HCT116 (cell line): ENCODE measurements at regions not wholly inside any gene's neighbourhood (a gene's known extent, or its start where the extent isn't known, plus 50 kb on each side); places are given as distances from the start of the nearest gene placed in this dataset.

Experiments
- ATAC-seq: fragments of 200-7000 bp; cut with Tn5 transposase; 2 replicates; pipeline ENCODE4 v1.9.1; 2020; ENCODE audit warnings: mild to moderate bottlenecking, moderate library complexity
- BruUV-seq: library from RNA; stranded (reverse); fragments of 400-500 nt; replicated peaks from 2 replicates; lab custom pipeline; 2021; lab: Mats Ljungman, UMichigan
- CTCF ChIA-PET: fragments of 300-600 bp; sonication (Branson Sonifier 250); formaldehyde crosslinking; loops from one replicate; lab custom pipeline; 2021; ENCODE audit warnings: antibody characterized with exemption; lab: Charles Lee
- POLR2A ChIA-PET: fragments of 300-600, 350-600 bp; sonication (Branson Sonifier 250); formaldehyde crosslinking; loops from one replicate; lab custom pipeline; 2021; ENCODE audit warnings: antibody characterized with exemption; lab: Charles Lee
- RAD21 ChIA-PET, 2 experiments: fragments of 300-600 bp; sonication (Branson Sonifier 250); formaldehyde crosslinking; loops; one replicate each; lab custom pipeline; 2023; ENCODE audit warnings: low total read pairs in 2 of 2; ENCODE audit not compliant: uncharacterized antibody in 2 of 2, unreplicated experiment in 2 of 2, low non-redundant PET in 1 of 2; lab: Charles Lee
- DNase-seq: peaks from one replicate; pipeline ENCODE4 v3.0.0-alpha.2; 2010; ENCODE audit warnings: low read depth, low spot score
- H2AFZ ChIP-seq: fragments of 200-600 bp; shearing (Covaris generic), sonication (generic); 2 replicates; pipeline ENCODE4 v1.6.1; 2017; ENCODE audit warnings: low read depth, mixed run types, mixed read lengths, antibody characterized with exemption, low read length; ENCODE audit not compliant: poor library complexity, severe bottlenecking
- H3K27ac ChIP-seq: 2 replicates; pipeline ENCODE4 v1.5.1; 2012; ENCODE audit warnings: low read depth, low read length
- H3K27me3 ChIP-seq: fragments of 200-600 bp; sonication (generic); 2 replicates; pipeline ENCODE4 v1.6.1; 2016; ENCODE audit warnings: mixed run types, low read length, mixed read lengths; ENCODE audit not compliant: insufficient read depth
- H3K36me3 ChIP-seq, 2 experiments: fragments of 200-500 bp in 1 of 2; fragments of 200-600 bp in 1 of 2; sonication (Bioruptor generic) in 1 of 2; sonication (generic) in 1 of 2; 2 replicates each; pipeline versions ENCODE4 v1.5.1 to v1.6.1; 2014 to 2016; ENCODE audit warnings: low read length in 2 of 2, inconsistent platforms in 1 of 2, mixed read lengths in 1 of 2, mixed run types in 1 of 2; ENCODE audit not compliant: insufficient read depth in 2 of 2, control insufficient read depth in 1 of 2
- H3K4me1 ChIP-seq, 2 experiments: fragments of 200-600 bp in 1 of 2; sonication (generic) in 1 of 2; 2 replicates each; pipeline versions ENCODE4 v1.5.1 to v1.6.1; 2012 to 2017; ENCODE audit warnings: low read length in 2 of 2, inconsistent platforms in 1 of 2, mild to moderate bottlenecking in 1 of 2, mixed read lengths in 1 of 2, mixed run types in 1 of 2, moderate library complexity in 1 of 2; ENCODE audit not compliant: insufficient read depth in 2 of 2, control insufficient read depth in 1 of 2
- H3K4me2 ChIP-seq: fragments of 200-600 bp; sonication (generic); 2 replicates; pipeline ENCODE4 v1.6.1; 2017; ENCODE audit warnings: mixed run types, low read length, mixed read lengths
- H3K4me3 ChIP-seq, 2 experiments: fragments of 200-600 bp in 1 of 2; sonication (generic) in 1 of 2; replicated peaks in 1 of 2; 2 replicates each; pipeline ENCODE4 v1.5.1; 2011 to 2016; ENCODE audit warnings: low read length in 2 of 2, control low read depth in 1 of 2, low read depth in 1 of 2, mild to moderate bottlenecking in 1 of 2, mixed read lengths in 1 of 2, mixed run types in 1 of 2
- H3K79me2 ChIP-seq: fragments of 200-600 bp; sonication (generic); 2 replicates; pipeline ENCODE4 v1.6.1; 2017; ENCODE audit warnings: mild to moderate bottlenecking, mixed run types, low read length, moderate library complexity, mixed read lengths; ENCODE audit not compliant: insufficient read depth
- H3K9ac ChIP-seq: fragments of 200-600 bp; sonication (generic); 2 replicates; pipeline ENCODE4 v1.6.1; 2016; ENCODE audit warnings: low read length, mixed read lengths
- H3K9me2 ChIP-seq: fragments of 200-600 bp; sonication (generic), shearing (Covaris generic); 2 replicates; pipeline ENCODE4 v1.6.1; 2017; ENCODE audit warnings: mixed run types, mild to moderate bottlenecking, moderate library complexity; ENCODE audit not compliant: insufficient read depth
- H3K9me3 ChIP-seq, 2 experiments: fragments of 200-500 bp in 1 of 2; fragments of 200-600 bp in 1 of 2; sonication (Bioruptor generic) in 1 of 2; sonication (generic) in 1 of 2; 2 replicates each; pipeline ENCODE4 v1.6.1; 2014 to 2017; ENCODE audit warnings: low read length in 2 of 2, mixed read lengths in 2 of 2, inconsistent platforms in 1 of 2, low read depth in 1 of 2, mild to moderate bottlenecking in 1 of 2, mixed run types in 1 of 2, moderate library complexity in 1 of 2; ENCODE audit not compliant: control insufficient read depth in 1 of 2, insufficient read depth in 1 of 2
- H4K20me1 ChIP-seq: fragments of 200-600 bp; sonication (generic), shearing (Covaris generic); 2 replicates; pipeline ENCODE4 v1.6.1; 2017; ENCODE audit warnings: mixed run types, mild to moderate bottlenecking, moderate library complexity; ENCODE audit not compliant: insufficient read depth
- CTCF ChIP-seq, 3 experiments: fragments of 200-600 bp in 1 of 3; sonication (generic) in 1 of 3; IDR thresholded peaks in 2 of 3; conservative IDR thresholded peaks in 1 of 3; 2 replicates each; pipeline ENCODE4 v1.5.1; 2012 to 2017; ENCODE audit warnings: low read depth in 2 of 3, low read length in 2 of 3, antibody characterized with exemption in 1 of 3, borderline replicate concordance in 1 of 3, control low read depth in 1 of 3, mild to moderate bottlenecking in 1 of 3, mixed read lengths in 1 of 3, mixed run types in 1 of 3, moderate library complexity in 1 of 3; ENCODE audit not compliant: insufficient read depth in 1 of 3
- EGR1 ChIP-seq: IDR thresholded peaks from 2 replicates; pipeline ENCODE4 v1.6.1; 2012; ENCODE audit warnings: low read depth
- EZH2 ChIP-seq: fragments of 200-600 bp; sonication (generic); IDR thresholded peaks from 2 replicates; pipeline ENCODE4 v1.6.1; 2017; ENCODE audit warnings: antibody characterized with exemption, mixed run types
- FOSL1 ChIP-seq: IDR thresholded peaks from 2 replicates; pipeline ENCODE4 v1.6.1; 2012; ENCODE audit warnings: low read depth
- JUND ChIP-seq: IDR thresholded peaks from 2 replicates; pipeline ENCODE4 v1.6.1; 2012
- POLR2AphosphoS5 ChIP-seq: IDR thresholded peaks from 2 replicates; pipeline ENCODE4 v1.6.1; 2011; ENCODE audit warnings: mild to moderate bottlenecking, low read depth, low read length, moderate library complexity
- RAD21 ChIP-seq: IDR thresholded peaks from 2 replicates; pipeline ENCODE4 v1.6.1; 2012; ENCODE audit warnings: low read depth, mild to moderate bottlenecking
- SIN3A ChIP-seq: IDR thresholded peaks from 2 replicates; pipeline ENCODE4 v1.6.1; 2012; ENCODE audit warnings: low read depth
- SP1 ChIP-seq: IDR thresholded peaks from 2 replicates; pipeline ENCODE4 v1.6.1; 2012; ENCODE audit warnings: low read depth
- SRF ChIP-seq: IDR thresholded peaks from 2 replicates; pipeline ENCODE4 v1.6.1; 2012; ENCODE audit warnings: low read depth
- TCF7L2 ChIP-seq: IDR thresholded peaks from 2 replicates; pipeline ENCODE4 v1.7.0; 2011; ENCODE audit warnings: borderline replicate concordance, inconsistent platforms; ENCODE audit not compliant: insufficient read depth, insufficient read length; ENCODE audit errors: extremely low read depth
- YY1 ChIP-seq: IDR thresholded peaks from 2 replicates; pipeline ENCODE4 v1.6.1; 2011; ENCODE audit warnings: low read length, low read depth, moderate library complexity, mild to moderate bottlenecking; ENCODE audit not compliant: insufficient replicate concordance; ENCODE audit errors: extremely low read depth
- ZFX ChIP-seq: fragments of 450-650 bp; IDR thresholded peaks from 2 replicates; pipeline ENCODE4 v1.6.1; 2017
- intact Hi-C: fragments of 100-400 bp; cut with micrococcal nuclease; formaldehyde crosslinking; loops from 2 replicates; pipeline ENCODE4 v1.10.0; 2022
- TF ChIP-seq, protein P1 (sequence below): IDR thresholded peaks from 2 replicates; pipeline ENCODE4 v1.6.1; 2011; ENCODE audit warnings: mild to moderate bottlenecking, low read length, moderate library complexity; ENCODE audit not compliant: insufficient replicate concordance; ENCODE audit errors: extremely low read depth
- TF ChIP-seq, protein P2 (sequence below): IDR thresholded peaks from 2 replicates; pipeline ENCODE4 v1.6.1; 2012
- TF ChIP-seq, protein P3 (sequence below): IDR thresholded peaks from 2 replicates; pipeline ENCODE4 v1.6.1; 2012

DNA sequence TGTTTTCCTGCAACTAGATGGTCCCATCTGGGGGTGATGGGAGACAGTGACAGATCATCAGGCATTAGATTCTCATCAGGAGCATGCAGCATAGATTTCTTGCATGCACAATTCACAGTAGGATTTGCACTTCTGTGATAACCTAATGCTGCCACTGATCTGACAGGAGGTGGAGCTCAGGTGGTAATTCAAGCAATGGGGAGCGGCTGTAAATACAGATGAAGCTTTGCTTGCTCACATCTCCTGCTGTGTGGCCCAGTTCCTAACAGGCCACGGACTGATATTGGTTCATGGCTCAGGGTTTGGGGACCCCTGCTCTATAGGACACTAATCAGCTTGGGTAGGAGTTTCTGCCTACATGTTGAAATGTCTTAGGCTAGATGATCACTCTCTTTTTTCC is 320.0 kb downstream of the PRDM2 start:
- Histone ChIP-seq H3K9me3 (no peaks in the 10 kb centered on the region), H3K4me1 (no peaks in the 10 kb centered on the region), H3K9ac (no peak overlapping the region), H3K27me3 (peaks cover 17% of the 10 kb centered on the region), H3K4me2 (no peak overlapping the region), H3K79me2 (no peaks in the 10 kb centered on the region), H3K36me3 (no peaks in the 10 kb centered on the region), H4K20me1 (no peaks in the 10 kb centered on the region), H2AFZ (no peak overlapping the region), H3K27ac (no peak overlapping the region), H3K9me2 (no peaks in the 10 kb centered on the region), H3K4me3 (no peak overlapping the region)
- no TSS peak for BruUV-seq
- ATAC-seq: no peak
- TF ChIP-seq CTCF (IDR thresholded peaks at IDR 0.05 in 2 of 3, conservative IDR thresholded peaks at IDR 0.05 in 1 of 3; ENCODE audit: borderline replicate concordance in 1 of 3, insufficient read depth in 1 of 3, low read depth in 2 of 3, low read length in 2 of 3) (no peak), EGR1 (no peak), TCF7L2 (no peak), SRF (no peak), EZH2 (no peak), RAD21 (no peak), ZFX (no peak), JUND (no peak), YY1 (no peak), POLR2AphosphoS5 (no peak), SIN3A (no peak), FOSL1 (no peak), SP1 (no peak)
- TF ChIP-seq, protein P1, sequence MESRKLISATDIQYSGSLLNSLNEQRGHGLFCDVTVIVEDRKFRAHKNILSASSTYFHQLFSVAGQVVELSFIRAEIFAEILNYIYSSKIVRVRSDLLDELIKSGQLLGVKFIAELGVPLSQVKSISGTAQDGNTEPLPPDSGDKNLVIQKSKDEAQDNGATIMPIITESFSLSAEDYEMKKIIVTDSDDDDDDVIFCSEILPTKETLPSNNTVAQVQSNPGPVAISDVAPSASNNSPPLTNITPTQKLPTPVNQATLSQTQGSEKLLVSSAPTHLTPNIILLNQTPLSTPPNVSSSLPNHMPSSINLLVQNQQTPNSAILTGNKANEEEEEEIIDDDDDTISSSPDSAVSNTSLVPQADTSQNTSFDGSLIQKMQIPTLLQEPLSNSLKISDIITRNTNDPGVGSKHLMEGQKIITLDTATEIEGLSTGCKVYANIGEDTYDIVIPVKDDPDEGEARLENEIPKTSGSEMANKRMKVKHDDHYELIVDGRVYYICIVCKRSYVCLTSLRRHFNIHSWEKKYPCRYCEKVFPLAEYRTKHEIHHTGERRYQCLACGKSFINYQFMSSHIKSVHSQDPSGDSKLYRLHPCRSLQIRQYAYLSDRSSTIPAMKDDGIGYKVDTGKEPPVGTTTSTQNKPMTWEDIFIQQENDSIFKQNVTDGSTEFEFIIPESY: no peak
- TF ChIP-seq, protein P2, sequence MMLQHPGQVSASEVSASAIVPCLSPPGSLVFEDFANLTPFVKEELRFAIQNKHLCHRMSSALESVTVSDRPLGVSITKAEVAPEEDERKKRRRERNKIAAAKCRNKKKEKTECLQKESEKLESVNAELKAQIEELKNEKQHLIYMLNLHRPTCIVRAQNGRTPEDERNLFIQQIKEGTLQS: no peak
- TF ChIP-seq, protein P3, sequence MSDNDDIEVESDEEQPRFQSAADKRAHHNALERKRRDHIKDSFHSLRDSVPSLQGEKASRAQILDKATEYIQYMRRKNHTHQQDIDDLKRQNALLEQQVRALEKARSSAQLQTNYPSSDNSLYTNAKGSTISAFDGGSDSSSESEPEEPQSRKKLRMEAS: no peak
- no peak for DNase-seq
- ChIA-PET RAD21 (no interaction called here), POLR2A (no interaction called here), CTCF (no interaction called here)
- intact Hi-C loops: no loop called here
